HepG2 (cell line): ENCODE measurements at regions not wholly inside any gene's neighbourhood (a gene's known extent, or its start where the extent isn't known, plus 50 kb on each side); places are given as distances from the start of the nearest gene placed in this dataset.

Experiments
- DPF2 ChIP-seq: sonication (generic); formaldehyde crosslinking; IDR thresholded peaks from 2 replicates; pipeline ENCODE4 v1.4.0; 2020; ENCODE audit warnings: mild to moderate bottlenecking, low read depth, missing genetic modification reagents, borderline replicate concordance
- GATA4 ChIP-seq: sonication (generic); IDR thresholded peaks from 2 replicates; pipeline ENCODE4 v1.6.1; 2016; ENCODE audit warnings: antibody characterized with exemption, low read depth, borderline replicate concordance
- JUND ChIP-seq: sonication (generic); formaldehyde crosslinking; IDR thresholded peaks from 2 replicates; pipeline ENCODE4 v1.8.0; 2022; ENCODE audit warnings: mild to moderate bottlenecking, missing genetic modification reagents
- LBX2 ChIP-seq: sonication (generic); formaldehyde crosslinking; IDR thresholded peaks from 2 replicates; pipeline ENCODE4 v1.5.0; 2020; ENCODE audit warnings: missing genetic modification reagents, mild to moderate bottlenecking, borderline replicate concordance
- PPARG ChIP-seq: conservative IDR thresholded peaks from 2 replicates; pipeline ENCODE4 v1.6.1; 2016; ENCODE audit warnings: missing biosample characterization, missing genetic modification reagents
- RXRB ChIP-seq: IDR thresholded peaks from 2 replicates; pipeline ENCODE4 v1.6.1; 2016; ENCODE audit warnings: borderline replicate concordance, missing genetic modification reagents, missing compliant biosample characterization
- TBX3 ChIP-seq: fragments of 450-650 bp; IDR thresholded peaks from 2 replicates; pipeline ENCODE4 v1.6.1; 2017; ENCODE audit warnings: antibody characterized with exemption, mild to moderate bottlenecking, inconsistent platforms, borderline replicate concordance
- ZNF12 ChIP-seq: sonication (generic); formaldehyde crosslinking; IDR thresholded peaks from 2 replicates; pipeline ENCODE4 v1.5.0; 2020; ENCODE audit warnings: missing genetic modification reagents
- ZNF251 ChIP-seq: sonication (generic); formaldehyde crosslinking; IDR thresholded peaks from 2 replicates; pipeline ENCODE4 v1.9.0; 2021; ENCODE audit warnings: mild to moderate bottlenecking, missing genetic modification reagents
- ZNF343 ChIP-seq: sonication (generic); formaldehyde crosslinking; IDR thresholded peaks from 2 replicates; pipeline ENCODE4 v1.4.0; 2020; ENCODE audit warnings: mild to moderate bottlenecking, missing genetic modification reagents
- ZNF704 ChIP-seq: sonication (generic); formaldehyde crosslinking; IDR thresholded peaks from 2 replicates; pipeline ENCODE4 v1.8.1; 2023; ENCODE audit warnings: mild to moderate bottlenecking, inconsistent platforms, moderate library complexity, missing genetic modification reagents, borderline replicate concordance
- TF ChIP-seq, protein P1 (sequence below): sonication (generic); formaldehyde crosslinking; IDR thresholded peaks from 2 replicates; pipeline ENCODE4 v1.4.0; 2020; ENCODE audit warnings: mild to moderate bottlenecking, missing genetic modification reagents

- TF ChIP-seq, protein P1, sequence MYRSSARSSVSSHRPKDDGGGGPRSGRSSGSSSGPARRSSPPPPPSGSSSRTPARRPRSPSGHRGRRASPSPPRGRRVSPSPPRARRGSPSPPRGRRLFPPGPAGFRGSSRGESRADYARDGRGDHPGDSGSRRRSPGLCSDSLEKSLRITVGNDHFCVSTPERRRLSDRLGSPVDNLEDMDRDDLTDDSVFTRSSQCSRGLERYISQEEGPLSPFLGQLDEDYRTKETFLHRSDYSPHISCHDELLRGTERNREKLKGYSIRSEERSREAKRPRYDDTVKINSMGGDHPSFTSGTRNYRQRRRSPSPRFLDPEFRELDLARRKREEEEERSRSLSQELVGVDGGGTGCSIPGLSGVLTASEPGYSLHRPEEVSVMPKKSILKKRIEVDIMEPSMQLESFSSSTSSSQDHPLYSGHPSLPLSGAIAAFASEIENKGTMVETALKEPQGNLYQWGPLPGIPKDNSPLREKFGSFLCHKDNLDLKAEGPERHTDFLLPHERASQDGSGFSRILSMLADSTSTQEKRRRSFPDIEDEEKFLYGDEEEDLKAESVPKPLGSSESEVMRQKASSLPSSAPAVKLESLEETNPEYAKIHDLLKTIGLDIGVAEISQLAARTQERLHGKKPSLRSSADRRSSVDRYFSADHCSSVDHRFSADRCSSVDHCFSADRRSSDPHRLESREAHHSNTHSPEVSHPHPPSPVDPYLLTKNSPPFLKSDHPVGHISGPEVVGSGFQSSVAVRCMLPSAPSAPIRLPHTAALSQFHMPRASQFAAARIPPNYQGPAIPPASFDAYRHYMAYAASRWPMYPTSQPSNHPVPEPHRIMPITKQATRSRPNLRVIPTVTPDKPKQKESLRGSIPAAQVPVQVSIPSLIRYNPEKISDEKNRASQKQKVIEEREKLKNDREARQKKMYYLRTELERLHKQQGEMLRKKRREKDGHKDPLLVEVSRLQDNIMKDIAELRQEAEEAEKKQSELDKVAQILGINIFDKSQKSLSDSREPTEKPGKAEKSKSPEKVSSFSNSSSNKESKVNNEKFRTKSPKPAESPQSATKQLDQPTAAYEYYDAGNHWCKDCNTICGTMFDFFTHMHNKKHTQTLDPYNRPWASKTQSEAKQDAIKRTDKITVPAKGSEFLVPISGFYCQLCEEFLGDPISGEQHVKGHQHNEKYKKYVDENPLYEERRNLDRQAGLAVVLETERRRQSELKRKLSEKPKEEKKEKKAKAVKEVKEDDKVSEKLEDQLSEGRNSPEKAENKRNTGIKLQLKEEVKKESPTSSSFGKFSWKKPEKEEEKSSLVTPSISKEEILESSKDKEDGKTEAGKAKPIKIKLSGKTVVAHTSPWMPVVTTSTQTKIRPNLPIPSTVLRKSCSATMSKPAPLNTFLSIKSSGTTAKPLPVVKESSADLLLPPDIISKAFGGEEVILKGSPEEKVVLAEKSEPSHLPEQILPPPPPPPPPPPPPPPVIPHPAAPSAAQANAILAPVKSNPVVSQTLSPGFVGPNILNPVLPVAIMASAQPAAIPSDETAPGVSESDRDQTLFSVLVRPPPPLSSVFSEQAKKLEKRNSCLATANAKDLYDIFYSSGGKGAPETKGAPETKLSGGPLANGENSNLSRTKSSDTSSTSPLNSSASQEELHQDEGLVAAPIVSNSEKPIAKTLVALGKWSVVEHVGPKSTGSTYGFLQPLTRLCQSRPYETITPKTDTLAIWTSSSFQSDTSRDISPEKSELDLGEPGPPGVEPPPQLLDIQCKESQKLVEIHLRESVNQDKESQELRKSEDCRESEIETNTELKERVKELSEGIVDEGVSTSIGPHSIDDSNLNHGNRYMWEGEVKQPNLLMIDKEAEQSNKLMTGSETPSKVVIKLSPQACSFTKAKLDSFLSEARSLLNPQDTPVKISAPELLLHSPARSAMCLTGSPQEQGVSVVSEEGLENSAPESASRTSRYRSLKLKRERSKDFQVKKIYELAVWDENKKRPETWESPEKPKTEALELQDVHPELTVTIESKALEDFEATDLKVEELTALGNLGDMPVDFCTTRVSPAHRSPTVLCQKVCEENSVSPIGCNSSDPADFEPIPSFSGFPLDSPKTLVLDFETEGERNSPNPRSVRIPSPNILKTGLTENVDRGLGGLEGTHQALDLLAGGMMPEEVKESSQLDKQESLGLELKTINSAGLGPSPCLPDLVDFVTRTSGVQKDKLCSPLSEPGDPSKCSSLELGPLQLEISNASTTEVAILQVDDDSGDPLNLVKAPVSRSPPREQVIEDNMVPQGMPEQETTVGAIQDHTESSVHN: no peak
- TF ChIP-seq LBX2 (CRISPR knock-in tag) (no peak), RXRB (no peak), GATA4 (no peak), DPF2 (CRISPR knock-in tag) (no peak), ZNF12 (CRISPR knock-in tag) (no peak), PPARG (CRISPR knock-in tag) (no peak), JUND (no peak), ZNF704 (CRISPR knock-in tag) (no peak), ZNF343 (CRISPR knock-in tag) (no peak), ZNF251 (CRISPR knock-in tag) (no peak), TBX3 (no peak)
Measured at GRCh38 chr6:63063631-63064271, 147.5 kb upstream of the FKBP1C start (continued).
